Right atrium auricular region (tissue), 2 donors: ENCODE measurements at regions not wholly inside any gene's neighbourhood (a gene's known extent, or its start where the extent isn't known, plus 50 kb on each side); places are given as distances from the start of the nearest gene placed in this dataset.

Source experiments
- DNase-seq: peaks from one replicate; pipeline ENCODE4 v3.0.0-alpha.2; 2019; ENCODE audit warnings: low spot score
- H3K27ac ChIP-seq, 2 donors: fragments of 200-600 bp; sonication (generic); 1 replicate in 1 of 2; 2 replicates in 1 of 2; pipeline ENCODE4 v1.5.1; 2016 to 2019
- H3K27me3 ChIP-seq, 2 donors: fragments of 200-600 bp; sonication (generic); one replicate each; pipeline versions ENCODE4 v1.5.1 to v1.6.0; 2017 to 2019
- H3K36me3 ChIP-seq: fragments of 200-600 bp; sonication (generic); one replicate; pipeline ENCODE4 v1.5.1; 2016
- H3K4me1 ChIP-seq, 2 donors: fragments of 200-600 bp; sonication (generic); one replicate each; pipeline versions ENCODE4 v1.5.1 to v1.6.0; 2017 to 2019
- H3K4me3 ChIP-seq, 2 donors: fragments of 200-600 bp; sonication (generic); 1 replicate in 1 of 2; 2 replicates in 1 of 2; pipeline ENCODE4 v1.5.1; 2017 to 2019; ENCODE audit warnings: mild to moderate bottlenecking in 1 of 2, moderate library complexity in 1 of 2
- H3K9me3 ChIP-seq, 2 donors: fragments of 200-600 bp; sonication (generic); one replicate each; pipeline ENCODE4 v1.5.1; 2019
- TF ChIP-seq, protein P1 (sequence below), 2 donors: fragments of 200-600 bp; sonication (generic); IDR thresholded peaks; one replicate each; pipeline ENCODE4 v1.5.1; 2019; ENCODE audit warnings: antibody characterized with exemption in 2 of 2

DNA sequence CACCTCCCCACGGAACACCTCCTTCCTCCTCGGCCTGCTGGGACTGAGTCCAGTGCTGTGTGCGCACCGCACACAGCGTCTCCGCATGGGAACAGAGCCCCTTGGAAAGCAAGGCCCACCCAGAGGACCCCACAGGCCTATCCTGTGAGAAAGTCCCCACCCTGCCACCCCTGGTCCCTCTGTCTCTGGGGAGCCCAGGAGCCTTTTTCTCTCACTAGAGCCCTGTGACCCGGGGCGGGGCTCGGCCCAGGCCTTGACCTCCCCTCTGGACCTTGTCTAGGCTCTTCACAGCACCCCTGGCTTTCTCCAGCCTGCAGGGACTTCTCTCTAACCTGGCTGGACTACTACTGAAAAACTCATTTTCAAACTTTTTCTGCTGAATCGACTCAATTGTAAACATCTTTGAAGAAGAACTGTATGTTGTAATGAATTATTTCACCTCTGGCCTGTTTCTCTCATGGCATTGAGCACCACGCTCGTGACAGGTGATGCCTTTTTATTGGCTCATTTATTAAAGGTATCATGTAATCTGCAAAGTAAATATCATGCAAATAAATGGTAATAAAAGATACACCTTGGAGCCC lies 89.2 kb downstream of the IRX1 start:
- Histone ChIP-seq H3K4me1 (no peaks in the 10 kb centered on the region), H3K9me3 (no peaks in the 10 kb centered on the region), H3K4me3 (no peak overlapping the region), H3K27me3 (no peaks in the 10 kb centered on the region), H3K27ac (no peak overlapping the region), H3K36me3 (no peaks in the 10 kb centered on the region)
- DNase-seq, result no peak
- TF ChIP-seq, protein P1, sequence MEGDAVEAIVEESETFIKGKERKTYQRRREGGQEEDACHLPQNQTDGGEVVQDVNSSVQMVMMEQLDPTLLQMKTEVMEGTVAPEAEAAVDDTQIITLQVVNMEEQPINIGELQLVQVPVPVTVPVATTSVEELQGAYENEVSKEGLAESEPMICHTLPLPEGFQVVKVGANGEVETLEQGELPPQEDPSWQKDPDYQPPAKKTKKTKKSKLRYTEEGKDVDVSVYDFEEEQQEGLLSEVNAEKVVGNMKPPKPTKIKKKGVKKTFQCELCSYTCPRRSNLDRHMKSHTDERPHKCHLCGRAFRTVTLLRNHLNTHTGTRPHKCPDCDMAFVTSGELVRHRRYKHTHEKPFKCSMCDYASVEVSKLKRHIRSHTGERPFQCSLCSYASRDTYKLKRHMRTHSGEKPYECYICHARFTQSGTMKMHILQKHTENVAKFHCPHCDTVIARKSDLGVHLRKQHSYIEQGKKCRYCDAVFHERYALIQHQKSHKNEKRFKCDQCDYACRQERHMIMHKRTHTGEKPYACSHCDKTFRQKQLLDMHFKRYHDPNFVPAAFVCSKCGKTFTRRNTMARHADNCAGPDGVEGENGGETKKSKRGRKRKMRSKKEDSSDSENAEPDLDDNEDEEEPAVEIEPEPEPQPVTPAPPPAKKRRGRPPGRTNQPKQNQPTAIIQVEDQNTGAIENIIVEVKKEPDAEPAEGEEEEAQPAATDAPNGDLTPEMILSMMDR (IDR thresholded peaks at IDR 0.05), result no peak

- H3K9me3 ChIP-seq, result peaks cover 0 to 5% of the 10 kb centered on the region in 2 donors
- no peaks in the 10 kb centered on the region for H3K36me3 ChIP-seq
- H3K4me3 ChIP-seq, result no peak overlapping the region
- H3K27ac ChIP-seq, result no peak overlapping the region
- no peaks in the 10 kb centered on the region for H3K27me3 ChIP-seq
- DNase-seq, result no peak
- H3K4me1 ChIP-seq, result no peaks in the 10 kb centered on the region
- TF ChIP-seq, protein P1 (IDR thresholded peaks at IDR 0.05), result no peak
These were observed 99.2 kb downstream of the IRX1 start for GRCh38 chr5:3694819-3695218.

DNA sequence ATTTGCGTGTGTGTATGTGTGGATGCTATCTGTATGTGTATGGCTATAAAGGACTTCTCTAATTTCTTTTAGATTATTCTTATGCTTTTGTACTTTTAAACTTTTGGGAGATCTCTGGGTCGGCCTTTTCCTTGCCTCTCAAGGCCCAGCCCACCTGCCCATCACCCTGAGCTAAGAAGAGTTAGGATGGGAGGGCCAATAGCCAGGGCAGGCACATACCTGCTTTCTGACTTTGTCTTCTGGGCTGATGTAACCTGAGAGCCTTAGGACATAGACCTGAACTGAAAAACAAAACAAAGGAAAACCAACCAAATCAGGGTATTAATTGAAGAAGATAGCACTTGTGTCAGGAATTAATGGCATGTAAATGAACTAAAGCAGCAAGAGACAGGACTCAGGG lies 100.2 kb downstream of the IRX1 start:
- no peak for DNase-seq
- Histone ChIP-seq H3K27me3 (no peaks in the 10 kb centered on the region), H3K9me3 (peaks cover 0 to 5% of the 10 kb centered on the region in 2 donors), H3K4me1 (no peaks in the 10 kb centered on the region), H3K27ac (no peak overlapping the region), H3K4me3 (no peak overlapping the region), H3K36me3 (no peaks in the 10 kb centered on the region)
- TF ChIP-seq, protein P1 (IDR thresholded peaks at IDR 0.05), result no peak

- Histone ChIP-seq H3K27ac (no peak overlapping the region), H3K9me3 (peaks cover 0 to 5% of the 10 kb centered on the region in 2 donors), H3K27me3 (no peaks in the 10 kb centered on the region), H3K4me3 (no peak overlapping the region), H3K36me3 (no peaks in the 10 kb centered on the region), H3K4me1 (no peaks in the 10 kb centered on the region)
- TF ChIP-seq, protein P1 (IDR thresholded peaks at IDR 0.05), result no peak
- DNase-seq, result no peak
These were observed 102.8 kb downstream of the IRX1 start for GRCh38 chr5:3698412-3698811.

DNA sequence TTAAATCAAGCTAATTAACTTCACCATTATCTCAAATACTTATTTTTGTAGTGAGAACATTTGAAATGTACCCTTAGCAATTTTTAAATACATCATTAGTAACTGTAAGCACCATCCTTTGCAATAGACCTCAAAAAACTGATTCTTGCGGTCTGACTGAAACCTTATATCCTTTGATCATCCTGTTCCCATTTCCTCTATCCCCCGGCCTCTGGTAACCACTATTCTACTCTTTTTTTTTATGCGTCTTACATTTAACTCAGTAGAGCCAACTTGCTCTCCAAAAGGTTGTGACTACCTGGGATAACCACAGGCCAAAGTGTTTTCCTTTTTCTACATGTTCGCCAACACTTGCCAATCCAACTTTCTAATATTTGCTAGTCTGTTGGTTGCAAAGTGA lies 106.1 kb downstream of the IRX1 start:
- no peaks in the 10 kb centered on the region for H3K4me1 ChIP-seq
- H3K27ac ChIP-seq, result no peak overlapping the region
- TF ChIP-seq, protein P1 (IDR thresholded peaks at IDR 0.05), result no peak
- H3K36me3 ChIP-seq, result no peaks in the 10 kb centered on the region
- DNase-seq, result no peak
- no peaks in the 10 kb centered on the region for H3K9me3 ChIP-seq
- no peak overlapping the region for H3K4me3 ChIP-seq
- H3K27me3 ChIP-seq, result no peaks in the 10 kb centered on the region

GRCh38 chr5:3704661-3705060 lies 109.0 kb downstream of the IRX1 start:
- Histone ChIP-seq H3K36me3 (no peaks in the 10 kb centered on the region), H3K4me1 (no peaks in the 10 kb centered on the region), H3K27ac (no peak overlapping the region), H3K27me3 (no peaks in the 10 kb centered on the region), H3K9me3 (no peaks in the 10 kb centered on the region), H3K4me3 (no peak overlapping the region)
- TF ChIP-seq, protein P1 (IDR thresholded peaks at IDR 0.05), result no peak
- DNase-seq, result no peak
